H9 (cell line): ENCODE measurements at regions not wholly inside any gene's neighbourhood (a gene's known extent, or its start where the extent isn't known, plus 50 kb on each side); places are given as distances from the start of the nearest gene placed in this dataset.

Source experiments
- DNase-seq: peaks from one replicate; pipeline ENCODE4 v3.0.0-alpha.2; 2017
- H2AFZ ChIP-seq: one replicate; pipeline ENCODE4 v1.6.1; 2013; ENCODE audit warnings: mild to moderate bottlenecking, low read length, control low read depth, moderate library complexity
- H2AK5ac ChIP-seq: 2 replicates; pipeline ENCODE4 v1.6.1; 2013; ENCODE audit warnings: low read length, control low read depth, mixed read lengths; ENCODE audit not compliant: insufficient read length
- H2BK120ac ChIP-seq: one replicate; pipeline ENCODE4 v1.6.1; 2013; ENCODE audit warnings: low read depth, mild to moderate bottlenecking, low read length, control low read depth, inconsistent platforms; ENCODE audit not compliant: poor library complexity, severe bottlenecking
- H2BK12ac ChIP-seq: 2 replicates; pipeline ENCODE4 v1.6.1; 2013; ENCODE audit warnings: low read length, control low read depth, mixed read lengths, low read depth; ENCODE audit not compliant: insufficient read length
- H2BK15ac ChIP-seq: 2 replicates; pipeline ENCODE4 v1.6.1; 2013; ENCODE audit warnings: low read depth, low read length, control low read depth
- H2BK20ac ChIP-seq: one replicate; pipeline ENCODE4 v1.6.1; 2013; ENCODE audit warnings: low read depth, mild to moderate bottlenecking, low read length, control low read depth, inconsistent platforms; ENCODE audit not compliant: poor library complexity, severe bottlenecking
- H2BK5ac ChIP-seq: 2 replicates; pipeline ENCODE4 v1.6.1; 2013; ENCODE audit warnings: low read length, control low read depth, mixed read lengths; ENCODE audit not compliant: insufficient read length
- H3K14ac ChIP-seq: 2 replicates; pipeline ENCODE4 v1.6.1; 2013; ENCODE audit warnings: low read length, control low read depth; ENCODE audit not compliant: insufficient read depth
- H3K18ac ChIP-seq: 2 replicates; pipeline ENCODE4 v1.6.1; 2013; ENCODE audit warnings: low read depth, mild to moderate bottlenecking, mixed read lengths, low read length, control low read depth; ENCODE audit not compliant: insufficient read length
- H3K23ac ChIP-seq: 2 replicates; pipeline ENCODE4 v1.6.1; 2013; ENCODE audit warnings: low read length, control low read depth, mixed read lengths, low read depth; ENCODE audit not compliant: insufficient read length
- H3K23me2 ChIP-seq: 2 replicates; pipeline ENCODE4 v1.6.1; 2013; ENCODE audit warnings: low read depth, mild to moderate bottlenecking, mixed read lengths, low read length, control low read depth; ENCODE audit not compliant: insufficient read length, poor library complexity, severe bottlenecking
- H3K27ac ChIP-seq: 2 replicates; pipeline ENCODE4 v1.5.1; 2013; ENCODE audit warnings: low read length, control low read depth, mixed read lengths, low read depth; ENCODE audit not compliant: insufficient read length
- H3K27me3 ChIP-seq: 2 replicates; pipeline ENCODE4 v1.6.1; 2013; ENCODE audit warnings: low read length, control low read depth, inconsistent platforms; ENCODE audit not compliant: insufficient read depth
- H3K4ac ChIP-seq: 2 replicates; pipeline ENCODE4 v1.6.1; 2013; ENCODE audit warnings: low read depth, mild to moderate bottlenecking, control low read depth, inconsistent platforms, low read length, moderate library complexity
- H3K4me1 ChIP-seq: 2 replicates; pipeline ENCODE4 v1.6.1; 2013; ENCODE audit warnings: low read length, control low read depth, inconsistent platforms; ENCODE audit not compliant: insufficient read depth
- H3K4me2 ChIP-seq: 2 replicates; pipeline ENCODE4 v1.6.1; 2013; ENCODE audit warnings: low read length, control low read depth, mixed read lengths; ENCODE audit not compliant: insufficient read length, insufficient read depth
- H3K56ac ChIP-seq: 2 replicates; pipeline ENCODE4 v1.6.1; 2013; ENCODE audit warnings: low read depth, mild to moderate bottlenecking, mixed read lengths, low read length, control low read depth; ENCODE audit not compliant: insufficient read length
- H3K79me1 ChIP-seq: 2 replicates; pipeline ENCODE4 v1.6.1; 2013; ENCODE audit warnings: low read depth, mild to moderate bottlenecking, moderate library complexity, low read length, control low read depth, inconsistent platforms; ENCODE audit not compliant: insufficient read depth, poor library complexity, severe bottlenecking
- H3K79me2 ChIP-seq: 2 replicates; pipeline ENCODE4 v1.6.1; 2013; ENCODE audit warnings: low read length, control low read depth, inconsistent platforms; ENCODE audit not compliant: insufficient read depth
- H3K9ac ChIP-seq: 2 replicates; pipeline ENCODE4 v1.6.1; 2013; ENCODE audit warnings: low read length, control low read depth, mixed read lengths; ENCODE audit not compliant: insufficient read length; ENCODE audit errors: extremely low read depth
- H3K9me3 ChIP-seq: one replicate; pipeline ENCODE4 v1.6.1; 2013; ENCODE audit warnings: low read depth, low read length, inconsistent platforms; ENCODE audit not compliant: control insufficient read depth
- H3T11ph ChIP-seq: one replicate; pipeline ENCODE4 v1.6.1; 2013; ENCODE audit warnings: mild to moderate bottlenecking, low read length, control low read depth, inconsistent platforms
- H4K20me1 ChIP-seq: one replicate; pipeline ENCODE4 v1.6.1; 2013; ENCODE audit not compliant: control insufficient read depth, insufficient read length, insufficient read depth
- H4K5ac ChIP-seq: 2 replicates; pipeline ENCODE4 v1.6.1; 2013; ENCODE audit warnings: low read depth, mild to moderate bottlenecking, mixed read lengths, low read length, control low read depth; ENCODE audit not compliant: insufficient read length
- H4K8ac ChIP-seq: replicated peaks from 2 replicates; pipeline ENCODE4 v1.6.1; 2013; ENCODE audit warnings: low read length, control low read depth, mixed read lengths, low read depth; ENCODE audit not compliant: insufficient read length
- H4K91ac ChIP-seq: 2 replicates; pipeline ENCODE4 v1.6.1; 2013; ENCODE audit warnings: low read depth, mild to moderate bottlenecking, moderate library complexity, mixed read lengths, low read length, control low read depth; ENCODE audit not compliant: insufficient read length
- H3K27ac Mint-ChIP-seq, 3 experiments: 2 replicates in 2 of 3; 3 replicates in 1 of 3; pipeline ENCODE4 v1.8.0; 2020 to 2021; ENCODE audit warnings: mixed read lengths in 3 of 3, mild to moderate bottlenecking in 1 of 3, moderate library complexity in 1 of 3
- H3K27me3 Mint-ChIP-seq: 2 replicates; pipeline ENCODE4 v1.8.0; 2021; ENCODE audit warnings: low read depth, mild to moderate bottlenecking, moderate library complexity, mixed read lengths
- H3K36me3 Mint-ChIP-seq, 3 experiments: 2 replicates in 2 of 3; 3 replicates in 1 of 3; pipeline ENCODE4 v1.8.0; 2020 to 2021; ENCODE audit warnings: low read depth in 3 of 3, mixed read lengths in 3 of 3; ENCODE audit not compliant: insufficient read depth in 1 of 3
- H3K4me1 Mint-ChIP-seq, 2 experiments: 2 replicates each; pipeline ENCODE4 v1.8.0; 2020; ENCODE audit warnings: mixed read lengths in 2 of 2
- H3K4me3 Mint-ChIP-seq, 2 experiments: 2 replicates in 1 of 2; 3 replicates in 1 of 2; pipeline ENCODE4 v1.8.0; 2020 to 2021; ENCODE audit warnings: mild to moderate bottlenecking in 2 of 2, mixed read lengths in 2 of 2, moderate library complexity in 1 of 2
- H3K9me3 Mint-ChIP-seq, 2 experiments: 2 replicates in 1 of 2; 3 replicates in 1 of 2; pipeline ENCODE4 v1.8.0; 2020; ENCODE audit warnings: mild to moderate bottlenecking in 2 of 2, mixed read lengths in 2 of 2, moderate library complexity in 1 of 2
- WGBS: extraction: QIAGEN DNeasy Blood & Tissue Kit; methylation state at CpG from one replicate; pipeline ENCODE4 v1.1.7; 2013; ENCODE audit warnings: missing lambda C conversion rate, low lambda C conversion rate, mixed read lengths; ENCODE audit not compliant: insufficient read length; ENCODE audit errors: extremely low coverage; 5-methylcytosine and 5-hydroxymethylcytosine counted together
- TF ChIP-seq, protein P1 (sequence below): fragments of 200-600 bp; sonication (generic); conservative IDR thresholded peaks from 3 replicates; pipeline ENCODE4 v1.8.0; 2021; ENCODE audit warnings: antibody characterized with exemption, mild to moderate bottlenecking

DNA sequence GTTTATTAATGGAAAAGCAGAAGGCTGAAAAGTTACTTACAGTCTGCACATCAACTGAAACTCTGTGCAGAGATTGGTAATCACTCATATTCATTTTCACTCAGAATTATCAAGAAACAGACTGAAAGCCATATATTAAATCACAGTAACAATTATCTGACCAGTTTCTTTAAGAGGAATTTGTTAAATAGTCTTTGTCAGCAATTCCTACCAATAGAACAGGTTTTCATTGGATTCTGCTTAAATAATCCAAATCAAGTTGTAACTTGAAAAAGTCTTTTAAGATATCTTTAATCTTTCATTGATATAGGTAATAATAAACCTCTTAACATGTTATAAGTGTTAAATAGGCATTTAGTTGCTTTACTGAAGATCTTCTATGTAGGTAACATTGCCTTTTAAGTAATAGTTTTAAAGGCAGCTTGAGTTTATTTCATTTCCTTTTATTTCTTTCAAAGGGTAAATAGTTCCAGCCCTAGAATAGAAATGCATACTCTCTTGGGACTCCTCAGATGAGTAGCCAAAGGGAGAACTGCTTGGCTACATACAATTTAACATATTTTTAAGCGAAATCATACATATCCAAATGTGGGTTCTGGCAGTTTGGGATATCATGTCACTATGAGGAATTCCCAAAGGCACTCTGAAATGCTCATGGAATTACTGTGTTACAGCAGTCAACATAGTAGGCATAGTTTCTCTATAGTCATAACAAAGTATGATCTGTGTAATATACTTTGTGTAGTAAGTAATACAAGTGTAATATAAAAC lies 326.0 kb upstream of the SPRY2 start:
- H2AK5ac ChIP-seq, result no peak overlapping the region
- H3K4me2 ChIP-seq, result no peak overlapping the region
- peaks cover 6 to 11% of the 10 kb centered on the region in 2 experiments; a peak in 3 of 4 replicates for H3K4me1 Mint-ChIP-seq
- no peaks in the 10 kb centered on the region for H3K23me2 ChIP-seq
- no peak overlapping the region for H4K91ac ChIP-seq
- H4K8ac ChIP-seq, result no peak overlapping the region
- no peak overlapping the region for H3K4ac ChIP-seq
- H3K27ac Mint-ChIP-seq, result no peak overlapping the region
- H3T11ph ChIP-seq, result no peak overlapping the region
- no CpG with 5 or more reads among the region's 1 CpG for WGBS
- peaks cover 0 to 6% of the 10 kb centered on the region in 2 experiments; a peak in 2 of 5 replicates for H3K9me3 Mint-ChIP-seq
- H3K36me3 Mint-ChIP-seq, result peaks cover 0 to 3% (median 0%) of the 10 kb centered on the region in 3 experiments; a peak in 1 of 7 replicates
- no peaks in the 10 kb centered on the region for H3K27me3 ChIP-seq
- H2BK15ac ChIP-seq, result no peak overlapping the region
- no peak overlapping the region for H2BK120ac ChIP-seq
- H3K4me3 Mint-ChIP-seq, result no peak overlapping the region
- H2BK20ac ChIP-seq, result no peak overlapping the region
- H3K56ac ChIP-seq, result no peak overlapping the region
- no peak overlapping the region for H2AFZ ChIP-seq
- H3K4me1 ChIP-seq, result no peaks in the 10 kb centered on the region
- TF ChIP-seq, protein P1, sequence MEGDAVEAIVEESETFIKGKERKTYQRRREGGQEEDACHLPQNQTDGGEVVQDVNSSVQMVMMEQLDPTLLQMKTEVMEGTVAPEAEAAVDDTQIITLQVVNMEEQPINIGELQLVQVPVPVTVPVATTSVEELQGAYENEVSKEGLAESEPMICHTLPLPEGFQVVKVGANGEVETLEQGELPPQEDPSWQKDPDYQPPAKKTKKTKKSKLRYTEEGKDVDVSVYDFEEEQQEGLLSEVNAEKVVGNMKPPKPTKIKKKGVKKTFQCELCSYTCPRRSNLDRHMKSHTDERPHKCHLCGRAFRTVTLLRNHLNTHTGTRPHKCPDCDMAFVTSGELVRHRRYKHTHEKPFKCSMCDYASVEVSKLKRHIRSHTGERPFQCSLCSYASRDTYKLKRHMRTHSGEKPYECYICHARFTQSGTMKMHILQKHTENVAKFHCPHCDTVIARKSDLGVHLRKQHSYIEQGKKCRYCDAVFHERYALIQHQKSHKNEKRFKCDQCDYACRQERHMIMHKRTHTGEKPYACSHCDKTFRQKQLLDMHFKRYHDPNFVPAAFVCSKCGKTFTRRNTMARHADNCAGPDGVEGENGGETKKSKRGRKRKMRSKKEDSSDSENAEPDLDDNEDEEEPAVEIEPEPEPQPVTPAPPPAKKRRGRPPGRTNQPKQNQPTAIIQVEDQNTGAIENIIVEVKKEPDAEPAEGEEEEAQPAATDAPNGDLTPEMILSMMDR, result no peak
- H3K9ac ChIP-seq, result no peak overlapping the region
- no peak for DNase-seq
- no peak overlapping the region for H2BK5ac ChIP-seq
- H3K14ac ChIP-seq, result no peak overlapping the region
- H3K23ac ChIP-seq, result no peak overlapping the region
- H3K18ac ChIP-seq, result no peak overlapping the region
- no peaks in the 10 kb centered on the region for H3K79me1 ChIP-seq
- no peak overlapping the region for H3K27ac ChIP-seq
- H4K5ac ChIP-seq, result no peak overlapping the region
- no peaks in the 10 kb centered on the region for H3K79me2 ChIP-seq
- H4K20me1 ChIP-seq, result no peaks in the 10 kb centered on the region
- H3K9me3 ChIP-seq, result no peaks in the 10 kb centered on the region
- no peaks in the 10 kb centered on the region for H3K27me3 Mint-ChIP-seq
- H2BK12ac ChIP-seq, result no peak overlapping the region
